GM19099 (cell line): ENCODE measurements at regions not wholly inside any gene's neighbourhood (a gene's known extent, or its start where the extent isn't known, plus 50 kb on each side); places are given as distances from the start of the nearest gene placed in this dataset.

Experiments used
- POLR2A ChIP-seq: IDR thresholded peaks from 3 replicates; pipeline ENCODE4 v1.6.1; 2011; ENCODE audit warnings: low read depth; ENCODE audit not compliant: insufficient read length; ENCODE audit errors: extremely low read depth

DNA sequence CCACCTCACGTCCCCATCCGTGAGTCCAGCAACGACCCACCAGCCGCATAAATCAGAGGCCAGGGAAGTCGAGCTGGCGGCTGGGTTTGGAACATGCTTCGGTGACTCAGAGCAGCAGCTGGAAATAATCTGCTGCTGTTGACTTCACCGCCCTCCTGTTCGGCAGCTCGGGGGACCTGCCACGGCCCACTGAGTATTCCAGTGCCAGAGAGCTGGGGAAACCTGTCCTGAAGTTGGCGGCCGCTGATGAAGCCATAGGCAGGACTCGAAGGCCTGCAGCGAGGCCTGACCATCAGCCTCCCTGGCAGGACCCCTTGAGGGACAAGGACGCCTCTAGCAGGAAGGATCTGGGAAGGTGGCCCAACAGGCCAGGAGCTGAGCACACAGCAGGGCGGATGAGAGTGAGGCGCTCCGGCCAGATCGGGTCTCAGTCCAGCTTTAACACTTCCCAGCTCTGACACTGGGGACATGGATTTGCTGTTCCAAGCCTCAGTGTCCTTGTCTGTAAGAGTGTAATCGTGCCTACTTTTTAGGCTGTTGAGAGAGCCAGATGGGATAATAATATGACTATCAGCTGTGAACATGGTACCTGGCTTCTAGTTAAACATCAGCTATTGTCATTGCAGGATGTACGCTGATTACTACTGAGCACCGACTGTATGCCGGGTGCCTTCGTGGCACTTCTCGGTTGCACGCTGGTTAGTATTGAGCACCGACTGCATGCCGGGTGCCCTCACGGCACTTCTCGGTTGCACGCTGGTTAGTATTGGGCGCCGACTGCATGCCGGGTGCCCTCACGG lies 50.4 kb upstream of the CIBAR2 start:
- no peak for TF ChIP-seq POLR2A

DNA sequence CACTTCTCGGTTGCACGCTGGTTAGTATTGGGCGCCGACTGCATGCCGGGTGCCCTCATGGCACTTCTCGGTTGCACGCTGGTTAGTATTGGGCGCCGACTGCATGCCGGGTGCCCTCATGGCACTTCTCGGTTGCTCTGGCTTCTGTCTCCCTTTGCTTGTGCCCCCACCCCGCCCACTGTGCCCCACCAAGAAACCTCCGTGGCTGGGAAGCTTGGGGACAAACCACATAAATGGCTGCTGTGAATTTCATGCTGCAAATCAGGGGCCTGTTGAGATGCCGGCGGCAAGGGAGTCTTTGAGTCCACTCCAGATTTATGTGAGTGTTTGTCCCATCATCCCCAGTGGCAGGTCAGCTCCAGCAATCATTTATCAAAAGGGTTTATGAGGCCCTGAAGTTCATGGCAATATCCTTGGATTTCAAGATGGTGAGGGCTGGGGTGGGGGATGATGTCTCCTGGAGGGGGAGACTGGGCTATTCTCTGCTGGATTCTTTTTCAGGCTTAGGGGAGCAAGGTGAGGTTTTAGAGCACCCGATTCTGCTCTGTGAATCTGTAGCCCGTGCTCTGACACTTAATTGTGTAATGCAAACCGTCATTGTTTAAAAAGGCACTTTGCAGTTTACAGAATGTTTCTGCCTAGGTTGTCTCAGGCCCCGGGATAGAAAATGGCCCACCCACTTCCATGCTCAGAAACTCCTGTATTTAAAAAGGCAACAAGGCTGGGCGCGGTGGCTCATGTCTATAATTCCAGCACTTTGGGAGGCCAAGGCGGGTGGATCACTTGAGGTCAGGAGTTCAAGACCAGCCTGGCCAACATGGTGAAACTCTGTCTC lies 51.2 kb upstream of the CIBAR2 start:
- TF ChIP-seq POLR2A: no peak

DNA sequence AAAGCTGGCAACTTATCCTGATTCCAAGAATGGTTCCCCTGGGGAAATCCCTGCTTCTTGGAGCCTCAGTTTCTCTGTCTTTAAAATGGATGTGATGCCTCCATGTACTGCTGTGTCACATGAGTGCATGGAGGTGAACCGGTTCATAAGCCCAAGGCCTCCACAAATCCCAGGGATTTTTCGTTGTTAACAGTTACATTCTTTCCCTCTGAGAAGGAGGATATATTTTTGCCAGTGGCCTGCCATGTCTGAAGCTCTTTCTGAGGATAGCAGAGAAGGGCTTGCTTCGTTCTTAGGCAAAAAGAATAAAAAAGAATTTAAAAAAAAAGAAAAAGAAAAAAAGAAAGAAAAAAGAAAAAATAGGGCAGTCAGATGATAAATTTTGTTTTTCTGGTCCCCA lies 52.2 kb upstream of the CIBAR2 start:
- no peak for TF ChIP-seq POLR2A

DNA sequence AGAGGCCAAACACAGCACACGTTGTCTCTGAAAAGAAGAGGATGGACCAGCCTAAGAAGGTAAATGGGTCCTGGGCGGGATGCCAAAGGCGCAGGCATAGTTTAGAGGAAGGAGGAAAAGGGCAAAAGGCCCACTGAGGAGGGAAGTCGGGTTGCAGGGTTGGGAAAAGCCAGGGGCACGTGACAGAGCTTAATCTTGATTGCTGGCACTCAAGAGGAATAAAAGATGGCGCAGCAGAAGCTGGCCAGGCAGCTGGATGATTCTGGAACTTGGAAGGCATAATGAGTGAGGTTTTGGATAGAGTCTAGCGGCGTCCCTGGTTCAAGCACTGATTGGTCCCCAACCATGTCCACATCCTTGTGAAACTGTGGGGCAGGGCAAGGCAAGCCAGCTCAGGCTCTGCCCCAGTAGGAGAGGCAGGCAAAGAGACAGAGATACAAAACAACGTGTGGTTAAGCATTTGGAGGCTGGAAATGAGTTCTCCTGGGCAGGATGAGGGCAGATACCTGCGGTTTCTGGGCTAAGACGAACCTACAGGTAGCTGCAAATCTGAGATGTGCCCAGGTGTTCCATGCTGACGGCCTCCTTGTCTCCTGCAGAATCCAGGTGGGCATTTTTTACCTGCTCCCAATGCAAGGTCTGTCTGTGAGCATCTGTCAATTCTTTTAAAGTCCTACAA lies 52.7 kb upstream of the CIBAR2 start:
- TF ChIP-seq POLR2A: no peak

DNA sequence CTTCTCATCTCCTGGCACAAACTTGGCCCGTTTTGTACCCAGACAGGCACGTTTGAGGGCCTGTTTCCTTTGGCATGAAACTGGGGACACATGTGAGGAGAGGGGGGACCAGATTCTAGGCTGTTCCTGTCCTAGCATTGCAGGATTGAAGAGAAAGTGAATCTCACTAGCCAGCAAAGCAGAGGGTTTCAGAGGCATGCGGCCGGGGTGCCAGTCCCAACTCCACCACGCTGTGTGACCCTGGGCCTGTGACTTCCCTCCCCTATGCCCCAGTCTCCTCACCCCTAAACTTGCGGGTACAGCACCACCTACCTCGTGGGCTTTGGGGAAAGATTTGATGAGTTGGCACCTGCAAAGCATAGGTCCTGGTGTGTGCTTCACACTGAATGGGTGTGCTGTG lies 53.5 kb upstream of the CIBAR2 start:
- TF ChIP-seq POLR2A: no peak

DNA sequence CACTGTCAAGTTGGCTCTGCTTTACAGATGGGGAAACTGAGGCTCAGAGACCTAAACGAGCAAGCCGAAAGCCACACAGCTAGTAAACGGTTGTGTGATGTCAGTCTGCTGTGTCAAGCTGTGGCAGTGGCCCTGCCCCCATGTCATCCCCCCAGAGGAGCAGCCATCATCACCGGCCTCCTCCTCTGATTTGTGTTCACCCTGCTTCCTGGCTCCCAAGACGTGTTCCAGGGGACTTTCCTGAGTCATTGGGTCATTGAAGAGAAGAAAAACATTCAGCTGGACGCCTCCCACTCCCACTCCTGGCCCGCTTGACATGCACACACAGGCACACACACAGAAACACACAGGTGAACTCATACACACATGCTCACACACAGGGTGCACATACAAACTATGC lies 54.0 kb upstream of the CIBAR2 start:
- no peak for TF ChIP-seq POLR2A

DNA sequence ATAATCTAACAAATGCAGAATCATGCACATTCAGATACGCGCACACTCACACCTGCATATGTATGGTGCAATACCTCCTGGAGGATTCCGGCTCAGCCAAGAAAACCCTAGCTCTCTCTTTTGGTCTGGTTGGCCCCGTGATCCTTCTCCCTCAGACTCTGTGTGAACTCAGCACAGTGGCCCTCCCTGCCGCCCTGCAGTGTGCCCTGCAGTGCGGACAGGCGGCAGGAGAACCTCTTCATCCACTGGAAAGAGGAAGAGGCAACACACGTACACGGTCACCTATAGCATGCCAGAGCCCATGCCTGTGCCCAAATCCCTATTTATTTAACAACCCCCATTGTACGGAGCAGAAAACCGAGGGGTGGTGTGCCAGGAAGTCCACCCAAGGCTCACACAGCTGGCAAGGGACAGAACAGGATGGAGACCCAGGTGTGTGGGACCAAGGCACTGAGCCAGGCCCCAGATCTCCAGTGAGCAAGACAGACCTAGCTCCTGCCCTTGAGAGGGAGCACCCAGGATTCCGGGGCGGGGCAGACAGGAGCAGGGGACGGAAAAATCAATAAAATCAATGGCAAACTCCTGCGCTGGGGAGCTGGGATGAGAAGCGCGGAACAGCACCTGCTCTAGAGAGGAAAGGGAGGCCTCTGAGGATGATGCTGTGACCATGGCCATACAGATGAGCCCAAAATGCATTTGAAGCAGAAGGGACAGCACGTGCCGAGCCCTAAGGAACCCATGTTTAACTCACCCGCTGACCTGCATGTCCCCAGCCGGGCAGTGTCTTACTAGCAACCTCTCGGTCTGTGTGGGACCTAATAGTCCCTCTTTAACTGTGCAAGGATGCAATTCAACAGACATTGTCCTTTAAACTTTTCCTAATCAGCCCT lies 54.7 kb upstream of the CIBAR2 start:
- no peak for TF ChIP-seq POLR2A

DNA sequence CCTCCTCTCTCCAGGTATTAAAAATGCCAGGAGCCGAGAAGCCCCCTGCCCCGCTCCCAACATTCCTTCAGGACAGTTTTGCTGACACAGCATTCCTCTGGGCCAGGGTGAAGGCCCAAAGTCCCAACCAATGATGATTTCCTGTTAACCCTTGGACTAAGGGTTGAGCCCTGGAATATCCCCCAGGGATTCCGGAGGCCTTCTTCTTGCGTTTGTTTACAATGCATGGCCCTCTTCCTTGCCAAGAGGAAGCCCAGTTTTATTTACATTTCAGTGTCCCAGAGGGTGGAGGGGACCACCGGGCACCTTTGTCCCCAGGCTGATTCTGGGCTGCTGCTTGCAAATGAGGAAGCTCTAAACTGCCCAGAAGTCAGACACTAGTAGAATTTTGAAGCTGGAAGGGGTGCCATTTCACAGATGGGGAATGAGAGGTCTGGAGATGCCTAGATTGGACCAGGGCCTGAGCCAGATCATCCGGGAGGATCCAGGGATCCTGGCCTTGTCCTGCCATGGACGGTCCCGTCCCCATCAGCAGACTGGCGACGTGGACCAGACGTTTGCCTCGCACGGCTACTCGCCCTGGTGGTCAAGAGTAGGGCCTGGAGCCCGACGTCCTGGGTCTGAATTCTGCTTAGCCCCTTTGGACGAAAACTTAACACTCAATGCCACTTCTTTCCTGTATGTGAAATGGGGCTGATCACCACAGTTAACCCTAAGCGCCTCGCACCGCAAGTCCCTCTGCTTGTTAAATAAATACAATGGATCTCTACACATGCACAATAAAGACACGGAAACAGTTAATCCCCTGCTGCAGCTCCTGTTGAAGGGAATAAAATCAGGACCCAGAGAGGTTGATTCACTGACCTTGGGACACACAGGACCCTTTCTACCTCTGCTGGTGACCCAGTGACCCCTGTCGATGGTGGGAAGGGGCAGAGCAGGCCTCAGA lies 55.6 kb upstream of the CIBAR2 start:
- TF ChIP-seq POLR2A: no peak

DNA sequence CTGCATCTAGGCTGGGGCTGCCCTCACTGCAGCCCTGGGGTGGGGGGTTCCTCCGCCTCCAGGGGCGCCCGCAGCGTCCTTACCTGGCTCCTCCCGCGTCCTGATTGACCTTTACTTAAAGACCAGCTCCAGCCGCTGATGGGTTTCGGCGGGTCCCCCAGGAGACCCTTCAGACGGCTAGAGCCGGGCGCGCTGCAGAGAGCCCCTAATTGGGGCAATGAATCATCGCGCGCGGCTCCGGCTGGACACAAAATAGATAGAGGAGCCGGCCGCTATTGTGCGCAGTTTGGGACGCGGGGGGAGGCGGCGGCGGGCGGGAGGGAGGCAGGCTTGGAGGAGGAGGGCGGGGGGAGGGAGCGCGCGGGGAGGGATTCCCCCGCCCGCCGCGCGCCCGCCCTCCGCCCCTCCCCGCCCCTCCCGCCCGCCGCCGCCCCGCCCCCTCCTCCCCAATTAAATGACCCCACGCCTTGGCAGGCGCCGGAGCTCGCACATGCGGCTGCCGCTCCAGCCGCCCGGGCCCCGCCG lies 56.5 kb upstream of the CIBAR2 start:
- TF ChIP-seq POLR2A: no peak

DNA sequence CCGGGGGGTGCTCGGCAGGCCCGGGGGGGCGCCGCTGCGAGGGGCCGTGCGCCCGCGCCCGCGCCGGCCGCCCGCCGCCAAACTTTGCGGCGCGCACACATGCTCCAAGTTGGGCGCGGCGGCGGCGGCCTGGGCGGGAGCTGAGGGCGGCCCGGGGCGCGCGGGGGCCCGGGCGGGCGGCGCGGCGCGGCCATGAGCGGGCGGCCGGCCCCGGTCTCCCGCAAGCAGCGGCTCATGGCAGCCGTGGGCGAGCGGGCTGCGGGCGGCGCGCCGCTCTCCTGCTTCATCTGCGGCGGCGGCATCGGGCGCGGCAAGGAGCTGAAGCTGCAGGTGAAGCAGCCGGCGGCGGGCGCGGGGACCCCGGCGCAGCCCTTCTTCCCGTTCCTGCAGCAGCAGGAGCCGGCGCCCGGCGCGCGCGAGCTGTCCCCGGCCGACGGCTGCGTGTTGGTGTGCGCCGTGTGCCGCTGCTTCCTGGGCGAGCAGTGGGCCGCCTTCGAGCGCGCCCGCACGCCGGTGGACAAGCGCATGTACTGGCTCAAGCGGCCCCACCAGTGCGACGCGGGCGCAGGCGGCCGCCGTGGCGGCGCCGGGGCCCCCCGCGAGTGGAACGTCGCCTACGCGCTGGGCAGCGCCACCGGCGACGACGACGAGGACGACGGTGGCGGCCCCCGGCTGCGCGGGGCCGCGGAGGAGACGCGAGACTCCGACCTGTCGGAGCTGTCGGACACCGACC lies 57.2 kb upstream of the CIBAR2 start:
- TF ChIP-seq POLR2A: no peak

DNA sequence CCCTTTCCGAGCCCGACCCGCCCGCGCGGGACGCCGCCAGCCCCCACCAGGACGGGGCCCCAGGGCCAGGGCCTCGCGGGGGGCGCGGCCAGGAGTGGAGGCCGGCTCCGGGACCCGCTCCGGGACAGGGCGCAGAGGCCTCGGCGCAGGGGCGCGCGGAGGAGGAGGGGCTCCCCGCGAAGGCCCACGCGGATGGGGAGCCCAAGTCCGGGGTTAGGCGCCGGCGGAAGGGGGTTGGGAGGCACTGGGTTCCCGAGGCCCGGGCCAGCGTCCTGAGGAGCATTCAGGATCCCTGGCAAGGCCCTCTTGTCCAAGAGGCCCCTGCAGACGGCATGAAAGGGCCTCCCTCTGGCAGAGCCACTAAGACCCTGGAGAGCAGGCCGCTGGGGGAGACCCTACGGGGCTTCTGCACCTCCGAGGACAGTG lies 57.8 kb upstream of the CIBAR2 start:
- no peak for TF ChIP-seq POLR2A

DNA sequence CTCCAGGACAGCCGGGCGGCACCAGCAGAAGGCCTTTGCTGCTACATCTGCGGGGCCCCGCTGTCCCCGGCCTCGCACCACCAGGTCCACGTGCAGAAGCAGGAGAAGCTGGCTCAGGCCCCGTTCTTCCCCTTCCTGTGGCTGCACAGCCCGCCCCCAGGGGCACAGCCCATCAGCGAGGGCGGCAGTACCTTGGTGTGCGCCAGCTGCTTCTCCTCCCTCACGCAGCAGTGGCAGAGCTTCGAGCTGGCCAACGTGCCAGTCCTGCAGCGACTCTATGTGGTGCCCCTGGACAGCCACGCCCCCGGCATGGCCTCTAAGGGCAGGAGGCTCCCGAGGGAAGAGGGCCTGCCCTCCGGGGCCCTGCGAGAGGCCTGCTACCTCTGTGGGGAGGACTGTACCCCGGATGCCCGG lies 58.3 kb upstream of the CIBAR2 start:
- TF ChIP-seq POLR2A: no peak
